GM12891 (cell line): ENCODE measurements at regions not wholly inside any gene's neighbourhood (a gene's known extent, or its start where the extent isn't known, plus 50 kb on each side); places are given as distances from the start of the nearest gene placed in this dataset.

Experiments used
- POLR2A ChIP-seq: IDR thresholded peaks from 2 replicates; pipeline ENCODE4 v1.6.1; 2011; ENCODE audit warnings: low read depth, low read length, control low read depth
- SPI1 ChIP-seq: IDR thresholded peaks from 2 replicates; pipeline ENCODE4 v1.6.1; 2011; ENCODE audit warnings: low read depth, low read length, control low read depth
- TAF1 ChIP-seq: IDR thresholded peaks from 2 replicates; pipeline ENCODE4 v1.6.1; 2011; ENCODE audit warnings: low read depth, low read length, control low read depth

- TF ChIP-seq POLR2A (no peak), SPI1 (no peak), TAF1 (no peak)
Measured at GRCh38 chr16:13298666-13299065, 397.3 kb downstream of the SHISA9 start.
